Ammon's horn (tissue), 1 donor: ENCODE measurements at regions not wholly inside any gene's neighbourhood (a gene's known extent, or its start where the extent isn't known, plus 50 kb on each side); places are given as distances from the start of the nearest gene placed in this dataset.
"Not testable (repeated sequence)": the region's sequence is repeated elsewhere in the genome, so short reads cannot be mapped to it uniquely, and the experiment has no call there.

Experiments
- DNase-seq: peaks from one replicate; pipeline ENCODE4 v3.0.0-alpha.2; 2016; ENCODE audit warnings: low spot score

DNA sequence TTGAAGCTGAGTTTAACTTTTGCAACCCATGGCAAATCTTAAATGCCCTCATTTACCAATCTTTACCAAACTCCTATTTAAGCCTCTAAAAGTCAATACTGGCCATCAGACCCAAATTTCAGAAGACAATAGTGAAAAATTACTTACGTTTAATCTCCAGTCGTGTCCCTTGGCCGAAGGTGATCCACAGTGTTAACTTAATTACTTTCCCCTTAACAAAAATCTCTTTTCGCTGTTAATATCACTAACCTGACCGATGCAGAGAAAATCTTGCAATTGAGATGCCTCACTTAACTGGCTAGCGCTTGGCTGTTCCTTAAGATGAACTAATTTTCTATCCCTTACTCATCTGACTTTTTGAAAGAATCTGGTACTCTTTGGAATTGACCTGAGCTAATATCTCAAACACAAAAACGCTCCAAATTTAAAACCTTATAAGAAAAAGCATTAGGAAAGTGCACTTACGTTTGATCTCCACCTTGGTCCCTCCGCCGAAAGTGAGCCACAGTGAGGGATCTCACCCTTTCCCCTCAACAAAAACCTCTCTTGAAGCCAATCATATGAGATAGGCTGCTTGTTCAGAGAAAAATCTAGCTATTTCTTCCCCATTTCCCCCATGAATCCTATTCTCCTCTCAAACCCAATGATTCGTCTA lies 169.1 kb downstream of the RPIA start:
- DNase-seq, result no peak

DNA sequence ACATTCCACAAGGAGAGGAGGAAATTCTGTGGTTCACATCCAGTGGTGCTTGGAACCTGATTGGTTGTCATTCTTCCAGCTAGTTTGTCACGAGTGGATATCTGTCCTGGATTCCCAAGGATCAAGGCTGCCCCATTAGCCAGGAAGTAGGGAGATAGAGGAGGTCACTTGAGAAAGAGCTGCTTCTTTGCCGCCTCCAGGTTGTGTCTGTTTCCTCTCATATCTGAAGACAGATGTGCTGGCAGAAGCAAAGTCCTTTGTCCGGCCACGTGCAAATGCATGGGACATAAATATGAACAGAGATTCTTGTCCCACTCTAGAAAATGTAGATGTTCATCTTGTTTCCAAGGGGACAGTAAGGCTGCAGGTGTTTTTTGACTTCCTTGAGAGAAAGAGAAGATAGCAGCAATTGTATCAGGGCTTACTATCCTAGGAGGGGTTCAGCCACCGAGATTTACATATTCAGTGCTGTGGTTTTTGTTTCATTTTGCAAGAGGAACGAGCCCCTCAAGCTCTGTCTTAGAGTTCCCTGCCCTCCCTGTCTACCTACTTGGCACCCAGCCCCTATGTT lies 174.4 kb downstream of the RPIA start:
- DNase-seq, result no peak

DNA sequence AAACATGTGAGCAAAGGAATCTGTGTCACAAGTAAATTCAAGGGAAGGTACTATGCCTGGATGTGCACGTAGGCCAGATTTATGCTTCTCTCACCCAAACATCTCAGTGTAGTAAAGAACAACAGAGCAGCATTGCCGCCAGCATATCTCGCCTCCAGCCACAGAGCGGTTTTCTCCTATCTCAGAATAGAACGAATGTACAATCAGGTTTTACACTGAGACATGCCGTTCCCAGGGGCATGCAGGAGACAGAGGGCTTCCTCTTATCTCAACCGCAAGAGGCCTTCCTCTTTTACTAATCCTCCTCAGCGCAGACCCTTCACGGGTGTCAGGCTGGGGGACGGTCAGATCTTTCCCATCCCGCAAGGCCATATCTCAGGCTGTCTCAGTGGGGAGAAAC lies 175.3 kb downstream of the RPIA start:
- peak; percentile 52 for DNase-seq

DNA sequence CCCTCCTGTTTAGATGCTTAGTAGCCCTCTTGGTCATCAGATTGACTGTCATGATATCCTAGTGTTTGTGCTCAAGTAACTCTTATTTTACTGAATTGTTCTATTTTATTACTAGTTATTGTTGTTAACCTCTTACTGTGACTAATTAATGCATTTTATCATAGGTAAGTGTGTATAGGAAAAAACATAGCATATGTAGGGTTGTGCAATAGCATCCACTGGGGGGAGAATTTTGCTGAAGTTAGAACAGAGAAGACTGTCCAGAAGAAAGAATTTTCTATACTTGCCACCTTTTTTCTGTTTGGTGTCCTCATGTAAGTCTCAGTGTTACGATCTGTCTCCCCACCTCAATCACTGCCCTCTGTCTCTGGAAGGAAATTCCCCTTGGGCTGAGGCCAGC lies 177.4 kb downstream of the RPIA start:
- no peak for DNase-seq

DNA sequence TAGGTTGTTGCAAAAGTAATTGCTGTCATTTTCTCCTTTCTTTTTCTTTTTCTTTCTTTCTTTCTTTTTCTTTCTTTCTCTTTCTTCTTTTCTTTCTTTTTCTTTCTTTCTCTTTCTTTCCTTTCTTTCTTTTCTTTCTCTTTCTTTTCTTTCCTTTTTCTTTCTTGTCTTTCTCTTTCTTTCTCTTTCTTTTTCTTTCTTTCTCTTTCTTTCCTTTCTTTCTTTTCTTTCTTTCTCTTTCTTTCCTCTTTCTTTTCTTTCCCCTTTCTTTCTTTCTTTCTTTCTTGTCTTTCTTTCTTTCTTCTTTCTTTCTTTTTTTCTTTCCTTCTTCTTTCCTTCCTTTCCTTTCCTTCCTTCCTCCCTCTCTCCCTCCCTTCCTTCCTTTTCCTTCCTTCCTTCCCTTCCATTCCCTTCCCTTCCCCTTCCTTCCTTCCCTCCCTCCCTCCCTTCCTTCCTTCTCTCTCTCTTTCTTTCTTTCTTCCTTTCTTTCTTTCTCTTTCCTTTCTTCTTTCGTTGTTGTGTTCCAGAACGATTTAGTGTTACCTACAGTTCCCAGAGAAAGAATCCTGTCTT lies 178.9 kb downstream of the RPIA start:
- no peak for DNase-seq

DNA sequence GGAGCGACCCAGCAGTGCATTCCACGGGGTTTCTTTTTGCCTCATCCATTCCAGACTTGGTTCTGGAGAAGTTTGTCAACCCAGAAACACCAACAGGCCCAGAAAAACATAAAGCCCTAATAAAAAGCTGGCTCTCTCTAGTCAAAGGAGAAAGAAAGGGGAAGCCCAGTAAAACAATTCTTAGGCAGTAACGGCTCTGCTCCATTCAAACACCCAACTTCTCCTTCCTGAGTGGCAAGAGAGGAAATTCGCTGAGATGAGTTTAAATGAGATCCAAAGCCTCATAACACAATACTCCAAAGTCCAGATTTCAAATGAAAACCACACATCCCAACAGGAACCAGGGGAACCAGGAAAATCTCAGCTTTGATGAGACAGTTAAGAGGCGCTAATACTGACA lies 179.9 kb downstream of the RPIA start:
- DNase-seq, result no peak

DNA sequence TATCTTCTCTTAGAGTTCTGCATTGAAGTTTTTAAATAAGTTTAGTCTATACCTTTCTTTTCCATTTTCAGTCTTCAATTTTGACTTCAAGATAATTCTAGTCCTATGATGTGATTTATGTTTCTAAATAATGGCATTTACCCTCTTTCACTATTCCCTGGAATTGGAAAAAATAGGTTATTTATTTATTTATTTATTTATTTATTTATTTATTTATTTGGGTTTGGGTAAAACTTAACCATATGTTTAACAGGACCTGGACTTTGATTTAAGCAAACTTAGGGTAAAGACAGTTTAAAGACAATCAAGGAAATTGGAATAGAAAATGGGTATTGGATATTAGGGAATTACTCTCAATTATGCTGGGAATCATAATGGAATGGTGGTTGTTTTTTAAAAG lies 182.1 kb downstream of the RPIA start:
- no peak for DNase-seq

DNA sequence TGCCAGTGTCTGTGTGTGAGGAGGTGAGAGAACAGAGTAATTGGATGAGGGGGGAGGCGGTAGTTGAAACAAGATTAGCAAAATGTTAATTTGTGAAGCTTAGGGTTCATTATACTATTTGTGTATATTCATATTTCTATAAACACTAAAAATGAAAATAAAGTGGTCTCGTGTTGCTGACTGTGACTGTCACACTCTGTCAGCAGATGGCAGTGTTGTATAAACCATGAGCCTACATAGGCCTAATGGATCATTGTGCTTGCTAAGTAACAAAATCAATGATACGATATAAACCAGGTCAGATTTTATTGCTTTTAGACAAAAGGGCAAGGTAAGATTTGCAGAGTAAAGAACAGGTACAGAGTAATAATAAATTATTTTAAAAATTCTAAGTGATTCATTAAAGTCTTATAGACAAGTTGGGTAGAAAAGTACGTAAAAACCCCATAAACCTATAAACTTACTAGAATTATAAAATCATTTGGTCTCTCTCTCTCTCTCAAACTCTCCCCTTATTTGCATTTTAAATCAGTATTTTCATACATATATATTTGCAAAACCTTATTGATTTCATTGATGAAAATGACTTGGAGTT lies 182.7 kb downstream of the RPIA start:
- DNase-seq, result peak; percentile 84

DNA sequence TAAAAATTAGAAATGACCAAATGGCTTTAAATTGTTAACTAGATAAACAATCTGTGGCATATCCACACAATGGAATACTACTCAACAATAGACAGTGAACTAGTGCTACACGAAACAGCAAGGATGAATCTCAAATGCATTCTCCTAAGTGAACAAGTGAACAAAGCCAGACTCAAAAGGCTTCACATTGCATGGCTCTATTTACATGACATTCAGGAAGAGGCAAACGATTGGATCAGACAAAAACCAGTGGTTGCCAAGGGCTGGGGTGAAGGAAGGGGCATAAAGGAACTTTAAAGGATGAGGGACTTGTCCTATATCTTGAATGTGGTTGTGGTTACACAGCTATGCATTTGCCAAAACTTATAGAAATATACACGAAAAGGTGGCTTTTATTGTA lies 184.3 kb downstream of the RPIA start:
- no peak for DNase-seq

DNA sequence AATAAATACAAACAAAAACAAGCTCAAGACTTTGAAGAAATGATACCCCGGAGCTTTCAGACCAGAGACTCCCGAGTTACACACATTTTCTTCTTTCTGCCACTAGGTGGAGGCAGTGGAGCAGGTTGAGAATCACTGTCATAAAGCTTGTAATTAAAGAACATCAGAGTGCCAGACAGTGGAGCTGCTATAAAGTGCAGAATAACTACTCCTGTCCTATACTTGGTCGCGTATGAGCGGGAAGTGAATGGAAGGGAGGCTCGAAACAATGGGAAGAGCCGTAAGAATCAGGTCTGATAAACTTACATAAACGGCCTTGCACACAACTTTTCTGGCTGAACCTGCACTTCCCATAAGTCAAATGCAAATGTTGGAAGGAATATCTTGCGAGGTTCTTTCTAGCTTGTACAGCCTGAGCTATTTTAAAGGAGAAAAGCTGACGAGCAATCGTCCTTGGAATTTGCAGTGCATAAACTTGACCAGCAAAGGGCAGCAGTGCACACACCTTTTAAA lies 189.0 kb downstream of the RPIA start:
- DNase-seq, result peak; percentile 87

DNA sequence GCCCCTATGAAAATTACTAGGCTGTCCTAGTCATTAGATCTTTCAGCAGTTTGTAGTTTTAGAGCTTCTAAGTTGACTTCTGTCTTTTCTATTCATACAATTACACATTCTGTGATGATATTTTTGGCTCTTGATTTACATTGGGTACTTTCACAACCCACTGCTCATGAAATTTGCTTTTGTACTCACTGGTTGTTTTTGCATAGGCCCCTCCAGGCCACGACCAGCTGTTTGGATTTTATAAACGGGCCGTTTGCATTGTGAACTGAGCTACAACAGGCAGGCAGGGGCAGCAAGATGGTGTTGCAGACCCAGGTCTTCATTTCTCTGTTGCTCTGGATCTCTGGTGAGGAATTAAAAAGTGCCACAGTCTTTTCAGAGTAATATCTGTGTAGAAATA lies 193.8 kb downstream of the RPIA start:
- DNase-seq, result no peak

DNA sequence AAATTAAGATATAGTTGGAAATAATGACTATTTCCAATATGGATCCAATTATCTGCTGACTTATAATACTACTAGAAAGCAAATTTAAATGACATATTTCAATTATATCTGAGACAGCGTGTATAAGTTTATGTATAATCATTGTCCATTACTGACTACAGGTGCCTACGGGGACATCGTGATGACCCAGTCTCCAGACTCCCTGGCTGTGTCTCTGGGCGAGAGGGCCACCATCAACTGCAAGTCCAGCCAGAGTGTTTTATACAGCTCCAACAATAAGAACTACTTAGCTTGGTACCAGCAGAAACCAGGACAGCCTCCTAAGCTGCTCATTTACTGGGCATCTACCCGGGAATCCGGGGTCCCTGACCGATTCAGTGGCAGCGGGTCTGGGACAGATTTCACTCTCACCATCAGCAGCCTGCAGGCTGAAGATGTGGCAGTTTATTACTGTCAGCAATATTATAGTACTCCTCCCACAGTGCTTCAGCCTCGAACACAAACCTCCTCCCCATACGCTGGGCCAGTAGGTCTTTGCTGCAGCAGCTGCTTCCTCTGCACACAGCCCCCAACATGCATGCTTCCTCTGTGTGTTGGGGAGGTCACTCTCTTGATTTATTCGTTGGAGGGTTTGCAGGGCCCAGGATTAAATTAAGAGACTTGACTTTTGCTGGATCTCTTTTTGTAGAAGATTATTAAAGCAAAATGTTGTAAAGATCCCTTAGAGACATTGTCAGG lies 194.4 kb downstream of the RPIA start:
- DNase-seq, result no peak

DNA sequence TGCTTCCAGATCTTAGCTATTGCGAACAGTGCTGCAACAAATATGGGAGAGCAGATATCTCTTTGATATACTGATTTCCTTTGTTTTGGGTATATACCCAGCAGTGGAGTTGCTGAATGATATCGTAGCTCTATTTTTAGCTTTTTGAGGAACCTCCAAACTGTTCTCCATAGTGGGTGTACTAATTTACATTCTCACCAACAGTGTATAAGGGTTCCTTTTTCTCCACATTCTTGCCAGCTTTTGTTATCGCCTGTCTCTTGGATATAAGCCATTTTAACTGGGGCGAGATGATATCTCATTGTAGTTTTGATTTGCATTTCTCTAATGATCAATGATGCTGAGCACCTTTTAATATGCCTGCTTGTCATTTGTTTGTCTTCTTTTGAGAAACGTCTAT lies 196.0 kb downstream of the RPIA start:
- DNase-seq, result not testable (repeated sequence)

DNA sequence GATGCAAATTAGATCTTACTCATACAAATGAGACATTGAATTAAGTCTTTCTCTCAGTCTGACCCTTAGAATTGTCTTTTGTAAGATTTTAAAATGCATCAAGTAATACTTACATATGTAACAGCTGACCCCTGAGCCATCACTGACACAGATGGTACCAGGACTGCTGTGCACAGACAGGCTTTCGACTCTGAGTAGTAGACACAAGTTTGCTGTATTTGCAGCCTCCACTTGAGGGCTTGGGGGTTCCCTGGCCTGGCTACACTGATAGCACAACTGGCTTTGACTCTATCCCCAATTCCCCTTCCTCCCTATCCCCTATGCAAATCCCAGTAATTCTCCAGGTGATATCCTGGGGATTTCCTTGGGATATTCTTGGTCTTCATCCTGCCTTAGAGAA lies 200.7 kb downstream of the RPIA start:
- DNase-seq, result no peak

DNA sequence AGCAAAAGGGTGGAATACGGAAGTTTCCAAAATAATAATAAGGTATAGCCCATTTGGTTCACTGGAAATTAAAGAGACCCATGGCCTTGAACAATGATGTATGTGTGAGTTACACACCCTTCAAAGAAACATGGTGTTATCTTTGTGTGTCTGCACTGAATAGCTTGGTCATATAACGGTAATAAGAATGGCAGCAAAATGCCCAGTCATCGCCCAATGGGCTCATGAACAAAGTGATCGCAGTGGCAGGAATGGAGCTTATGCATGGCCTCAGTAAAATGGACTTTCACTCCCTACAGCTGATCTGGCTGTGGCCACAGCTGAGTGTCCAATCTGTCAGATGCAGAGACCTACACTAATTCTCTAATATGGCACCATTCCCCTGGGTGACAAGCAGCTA lies 201.3 kb downstream of the RPIA start:
- no peak for DNase-seq

DNA sequence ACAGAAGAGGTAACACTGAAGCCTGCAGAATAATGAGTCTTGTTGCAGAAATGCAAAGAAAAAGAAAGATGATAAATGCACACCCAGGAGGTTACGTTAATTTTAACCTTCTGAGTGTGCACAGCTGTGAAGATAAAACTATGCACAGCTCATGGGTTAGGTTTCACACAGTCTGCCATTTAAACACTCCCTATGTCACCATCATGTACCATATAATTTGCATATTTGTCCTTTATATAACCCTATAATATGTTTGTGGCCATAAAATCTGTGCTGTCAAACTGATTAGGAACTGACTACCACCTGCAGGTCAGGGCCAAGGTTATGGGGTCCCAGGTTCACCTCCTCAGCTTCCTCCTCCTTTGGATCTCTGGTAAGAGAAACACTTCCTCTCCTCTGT lies 205.5 kb downstream of the RPIA start:
- no peak for DNase-seq

DNA sequence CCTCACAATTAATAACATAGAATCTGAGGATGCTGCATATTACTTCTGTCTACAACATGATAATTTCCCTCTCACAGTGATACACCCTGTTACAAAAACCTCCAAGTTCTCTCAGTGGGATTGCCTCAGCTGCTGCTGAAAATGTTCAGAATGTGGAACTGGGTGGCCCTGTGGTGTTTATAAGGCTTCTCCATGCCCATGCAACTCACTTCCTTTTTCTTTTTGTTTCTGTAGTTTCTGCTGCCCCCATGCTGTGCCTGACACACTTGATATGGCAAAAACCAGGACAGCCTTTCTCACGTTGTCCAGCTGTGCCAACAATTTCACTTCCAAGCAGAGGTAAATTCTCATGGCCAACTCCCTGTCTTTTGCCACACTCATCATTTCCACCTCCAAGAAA lies 206.2 kb downstream of the RPIA start:
- peak; percentile 48 for DNase-seq

DNA sequence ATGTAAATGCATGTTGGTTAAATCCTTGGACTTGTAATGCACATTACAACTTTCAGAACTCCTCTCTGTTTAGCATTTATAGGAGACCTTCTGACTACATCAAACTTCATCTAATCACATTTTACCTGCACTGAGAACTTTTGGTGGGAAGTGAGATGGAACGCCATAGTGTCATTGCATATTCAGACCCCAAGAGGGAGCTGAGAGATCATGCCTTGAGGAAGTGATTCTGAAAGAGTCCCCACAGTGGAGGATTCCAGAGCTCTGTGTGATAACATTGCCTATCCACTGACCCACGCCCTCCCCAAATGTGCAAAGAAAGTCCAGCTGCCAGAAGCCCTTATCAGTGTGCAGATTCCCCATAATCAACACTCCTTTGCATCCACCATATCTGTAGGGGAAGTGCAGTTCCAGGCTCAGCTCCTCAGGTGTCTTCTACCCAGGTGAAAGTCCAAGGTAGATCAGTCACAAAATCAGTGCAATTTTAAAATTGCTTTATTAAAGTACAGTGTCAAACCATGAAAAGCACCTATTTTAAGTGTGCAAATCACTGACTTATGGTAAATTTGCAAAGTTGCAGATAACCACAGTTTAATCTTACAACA lies 212.4 kb downstream of the RPIA start:
- peak; percentile 43 for DNase-seq

DNA sequence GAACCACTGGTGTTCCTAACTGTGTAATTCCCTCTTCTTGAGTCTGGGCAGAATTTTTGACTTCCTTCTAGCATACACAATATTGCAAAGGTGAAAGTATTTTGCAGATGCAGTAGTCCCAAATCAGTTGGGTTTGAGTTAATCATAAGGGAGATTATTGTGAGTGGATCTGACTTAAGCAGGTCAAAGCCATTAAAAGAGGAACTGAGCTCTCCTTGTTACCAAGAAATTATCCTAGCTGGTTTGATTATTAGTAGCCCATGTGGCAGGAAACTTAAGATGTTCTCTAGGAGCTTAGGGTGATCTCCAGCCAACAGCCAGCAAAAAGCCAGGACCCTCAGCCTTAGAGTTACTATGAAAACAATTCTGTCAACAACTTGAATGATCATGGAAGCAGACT lies 221.8 kb downstream of the RPIA start:
- DNase-seq, result no peak

DNA sequence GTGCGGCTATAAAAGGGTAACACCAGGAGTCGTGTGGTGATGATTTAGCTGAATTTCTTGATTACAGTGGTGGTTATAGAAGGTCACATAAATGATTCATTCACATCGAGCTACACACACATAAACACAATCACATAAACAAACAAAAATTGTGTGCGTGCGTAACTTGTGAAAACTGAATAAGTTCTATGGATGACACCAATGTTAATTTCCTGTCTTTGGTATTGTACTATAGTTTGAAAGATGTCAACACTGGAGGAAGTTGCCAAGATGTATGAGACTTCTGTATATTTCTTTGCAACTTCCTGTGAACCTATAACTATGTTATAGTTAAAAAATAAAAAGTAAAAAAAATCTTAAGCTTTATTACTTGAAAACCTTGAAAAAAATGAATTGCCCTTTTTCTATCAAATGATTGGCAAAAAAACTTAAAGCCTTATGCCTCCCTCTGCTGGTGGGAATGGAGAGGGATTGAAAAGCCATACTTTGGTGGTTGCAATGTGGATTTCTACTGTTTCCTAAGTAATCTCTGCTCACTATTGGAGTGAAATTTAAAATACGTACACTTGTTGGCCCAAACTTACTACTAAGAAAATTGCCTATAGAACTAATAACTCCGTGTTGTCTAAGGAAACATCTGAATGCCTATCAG lies 227.7 kb downstream of the RPIA start:
- peak; percentile 13 for DNase-seq

DNA sequence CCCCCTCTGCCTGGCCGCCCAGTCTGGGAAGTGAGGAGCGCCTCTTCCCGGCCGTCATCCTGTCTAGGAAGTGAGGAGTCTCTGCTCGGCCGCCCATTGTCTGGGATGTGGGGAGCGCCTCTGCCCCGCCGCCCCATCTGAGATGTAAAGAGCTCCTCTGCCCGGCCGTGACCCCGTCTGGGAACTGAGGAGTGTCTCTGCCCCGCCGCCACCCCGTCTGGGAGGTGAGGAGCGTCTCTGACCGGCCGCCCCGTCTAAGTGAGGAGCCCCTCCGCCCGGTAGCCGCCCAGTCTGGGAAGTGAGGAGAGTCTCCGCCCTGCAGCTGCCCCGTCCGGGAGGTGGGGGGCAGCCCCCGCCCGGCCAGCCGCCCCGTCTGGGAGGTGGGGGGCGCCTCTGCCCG lies 228.9 kb downstream of the RPIA start:
- not testable (repeated sequence) for DNase-seq

DNA sequence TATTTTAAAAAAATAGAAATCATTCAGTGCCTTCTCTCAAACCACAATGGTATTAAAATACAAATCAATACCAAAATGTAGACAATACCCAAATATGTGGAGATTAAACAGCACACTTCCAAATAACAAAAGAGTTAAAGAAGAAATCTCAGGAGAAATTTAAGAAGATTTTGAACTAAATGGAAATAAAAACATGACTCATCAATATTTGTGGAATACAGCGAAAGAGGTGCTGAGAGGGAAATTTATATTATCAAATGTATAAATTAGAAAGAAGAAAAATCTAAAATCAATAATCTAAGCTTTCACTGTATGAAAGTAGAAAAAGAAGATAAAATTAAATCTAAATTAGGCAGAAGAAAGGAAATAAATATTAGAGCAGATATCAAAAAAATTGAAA lies 233.1 kb downstream of the RPIA start:
- no peak for DNase-seq
